CD4-positive, alpha-beta memory T cell (primary cell): ENCODE measurements at regions not wholly inside any gene's neighbourhood (a gene's known extent, or its start where the extent isn't known, plus 50 kb on each side); places are given as distances from the start of the nearest gene placed in this dataset.

ENCODE experiments used
- CTCF ChIA-PET: fragments of 350-600 bp; sonication (Branson Sonifier 250); formaldehyde crosslinking; loops from one replicate; lab custom pipeline; 2021; ENCODE audit warnings: inconsistent platforms; ENCODE audit not compliant: partially characterized antibody; lab: Charles Lee
- POLR2A ChIA-PET: fragments of 350-600 bp; sonication (Branson Sonifier 250); formaldehyde crosslinking; loops from one replicate; lab custom pipeline; 2021; ENCODE audit not compliant: partially characterized antibody; lab: Charles Lee
- DNase-seq, 5 donors: peaks; one replicate each; pipeline versions ENCODE4 v3.0.0 to v3.0.0-alpha.2; 2020 to 2022; ENCODE audit warnings: mixed read lengths in 1 of 5
- H3K27ac ChIP-seq: one replicate; pipeline ENCODE4 v1.7.0; 2013; ENCODE audit warnings: low read depth, low read length
- H3K27me3 ChIP-seq: 2 replicates; pipeline ENCODE4 v1.7.0; 2013; ENCODE audit warnings: mild to moderate bottlenecking, low read length, moderate library complexity; ENCODE audit not compliant: insufficient read depth
- H3K36me3 ChIP-seq: 2 replicates; pipeline ENCODE4 v1.7.0; 2013; ENCODE audit warnings: mild to moderate bottlenecking, low read length, moderate library complexity; ENCODE audit not compliant: insufficient read depth
- H3K4me1 ChIP-seq: 2 replicates; pipeline ENCODE4 v1.7.0; 2013; ENCODE audit warnings: mild to moderate bottlenecking, low read length, moderate library complexity; ENCODE audit not compliant: insufficient read depth
- H3K4me3 ChIP-seq, 2 donors: one replicate each; pipeline ENCODE4 v1.7.0; 2013; ENCODE audit warnings: low read length in 2 of 2, mild to moderate bottlenecking in 1 of 2
- H3K9me3 ChIP-seq, 2 donors: one replicate each; pipeline ENCODE4 v1.7.0; 2013; ENCODE audit warnings: low read length in 2 of 2, control low read depth in 1 of 2; ENCODE audit not compliant: control insufficient read depth in 1 of 2
- H3K27ac Mint-ChIP-seq, 7 donors: one replicate each; pipeline ENCODE4 v1.8.0; 2020 to 2021; ENCODE audit warnings: mixed read lengths in 7 of 7, mild to moderate bottlenecking in 6 of 7, inconsistent platforms in 3 of 7, moderate library complexity in 3 of 7
- H3K27me3 Mint-ChIP-seq, 2 donors: one replicate each; pipeline ENCODE4 v1.8.0; 2020 to 2021; ENCODE audit warnings: mixed read lengths in 2 of 2
- H3K36me3 Mint-ChIP-seq, 2 donors: one replicate each; pipeline ENCODE4 v1.8.0; 2020 to 2021; ENCODE audit warnings: mixed read lengths in 2 of 2, inconsistent platforms in 1 of 2, mild to moderate bottlenecking in 1 of 2
- H3K4me1 Mint-ChIP-seq, 4 donors: one replicate each; pipeline ENCODE4 v1.8.0; 2020 to 2021; ENCODE audit warnings: mixed read lengths in 4 of 4, mild to moderate bottlenecking in 1 of 4
- H3K4me3 Mint-ChIP-seq, 8 donors: one replicate each; pipeline ENCODE4 v1.8.0; 2020 to 2021; ENCODE audit warnings: mixed read lengths in 8 of 8, mild to moderate bottlenecking in 7 of 8, moderate library complexity in 6 of 8, inconsistent platforms in 3 of 8
- H3K9me3 Mint-ChIP-seq, 8 donors: one replicate each; pipeline ENCODE4 v1.8.0; 2020 to 2021; ENCODE audit warnings: mixed read lengths in 8 of 8, mild to moderate bottlenecking in 5 of 8, inconsistent platforms in 3 of 8, moderate library complexity in 1 of 8
- intact Hi-C: fragments of 100-400 bp; cut with micrococcal nuclease; formaldehyde crosslinking; loops from one replicate; pipeline ENCODE4 v1.15.1; 2023

DNA sequence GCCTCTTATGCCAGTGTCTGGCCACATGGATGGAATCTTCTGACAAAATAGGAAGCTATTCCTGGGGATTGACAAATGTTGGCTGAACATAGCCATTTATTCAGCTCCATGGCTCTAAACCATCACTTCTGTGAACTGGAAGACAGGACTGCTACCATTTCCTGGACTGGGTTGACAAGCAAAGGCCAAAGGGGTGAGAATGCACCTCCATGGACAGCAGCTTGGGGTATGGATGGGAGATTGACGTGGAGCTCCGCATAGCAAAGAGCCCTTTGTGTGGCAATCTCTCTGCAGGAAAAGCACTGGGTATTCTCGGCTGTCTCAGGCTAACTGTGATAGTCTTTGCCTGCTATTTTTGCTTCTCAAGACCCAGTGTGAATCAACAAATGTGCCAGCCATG is 223.0 kb upstream of the EGLN3 start:
- no peaks in the 10 kb centered on the region for H3K4me1 Mint-ChIP-seq
- H3K27me3 Mint-ChIP-seq: no peaks in the 10 kb centered on the region
- no peak overlapping the region for H3K4me3 ChIP-seq
- H3K9me3 Mint-ChIP-seq: no peaks in the 10 kb centered on the region
- H3K9me3 ChIP-seq: no peaks in the 10 kb centered on the region
- H3K36me3 ChIP-seq: no peaks in the 10 kb centered on the region
- no peaks in the 10 kb centered on the region for H3K36me3 Mint-ChIP-seq
- no peak overlapping the region for H3K27ac ChIP-seq
- no peaks in the 10 kb centered on the region for H3K27me3 ChIP-seq
- H3K27ac Mint-ChIP-seq: no peak overlapping the region
- intact Hi-C loops: no loop called here
- ChIA-PET POLR2A (no interaction called here), CTCF (interaction anchor here (0.9 to 1.5 kb wide), 3 partner anchors 8 to 334 kb away, joined by 3 to 4 read pairs (median 3); no protein-coding TSS in a partner anchor)
- no peaks in the 10 kb centered on the region for H3K4me1 ChIP-seq
- H3K4me3 Mint-ChIP-seq: no peak overlapping the region
- DNase-seq: no peak

DNA sequence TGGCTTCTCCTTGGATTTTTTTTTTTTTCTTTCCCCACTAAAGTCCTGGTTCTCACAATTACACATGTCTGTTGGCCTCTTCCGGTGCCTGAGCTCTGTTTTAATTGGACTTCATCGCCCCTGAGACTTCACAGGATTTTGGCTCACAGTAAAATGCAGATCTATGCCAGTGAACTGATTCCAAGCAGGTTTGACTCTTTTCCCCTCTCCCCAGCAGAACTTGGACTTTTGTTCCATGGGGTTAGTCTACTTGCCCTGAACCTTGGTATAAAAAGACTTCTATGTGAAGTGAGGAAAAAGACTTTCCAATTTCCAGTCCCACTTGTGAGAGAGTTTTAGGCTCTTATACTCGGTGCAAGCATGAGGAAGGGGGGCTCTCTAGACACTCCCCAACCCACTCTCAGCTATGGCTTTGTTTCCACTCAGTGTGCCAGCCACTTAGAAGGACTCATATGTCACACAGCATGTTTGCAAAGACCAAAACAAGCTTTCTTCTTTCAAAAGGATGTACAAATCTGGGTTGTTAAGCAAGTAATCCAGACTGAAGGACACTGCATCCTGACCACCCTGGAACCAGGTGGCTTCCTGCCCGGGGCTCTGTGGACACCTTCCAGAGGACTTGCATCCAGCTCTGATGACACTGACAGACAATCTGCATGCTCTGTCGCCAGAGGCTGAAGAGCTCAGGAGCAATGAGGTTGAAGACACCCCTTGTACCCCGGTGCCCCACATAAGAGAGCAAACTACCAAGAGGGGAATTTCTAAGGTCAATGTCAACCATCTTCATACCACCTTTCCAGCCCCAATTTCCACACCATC is 221.9 kb upstream of the EGLN3 start:
- H3K27me3 ChIP-seq: no peaks in the 10 kb centered on the region
- no peaks in the 10 kb centered on the region for H3K36me3 ChIP-seq
- H3K9me3 ChIP-seq: no peaks in the 10 kb centered on the region
- no peaks in the 10 kb centered on the region for H3K4me1 Mint-ChIP-seq
- no peak overlapping the region for H3K4me3 Mint-ChIP-seq
- intact Hi-C loops: no loop called here
- no peaks in the 10 kb centered on the region for H3K27me3 Mint-ChIP-seq
- peaks cover 0 to 2% (median 0%) of the 10 kb centered on the region in 8 donors for H3K9me3 Mint-ChIP-seq
- ChIA-PET CTCF (interaction anchor here (1.5 kb wide), 2 partner anchors 113 to 333 kb away, joined by 3 read pairs; no protein-coding TSS in a partner anchor), POLR2A (no interaction called here)
- no peak overlapping the region for H3K27ac Mint-ChIP-seq
- no peak overlapping the region for H3K4me3 ChIP-seq
- DNase-seq: no peak
- H3K27ac ChIP-seq: no peak overlapping the region
- H3K36me3 Mint-ChIP-seq: no peaks in the 10 kb centered on the region
- H3K4me1 ChIP-seq: no peaks in the 10 kb centered on the region

DNA sequence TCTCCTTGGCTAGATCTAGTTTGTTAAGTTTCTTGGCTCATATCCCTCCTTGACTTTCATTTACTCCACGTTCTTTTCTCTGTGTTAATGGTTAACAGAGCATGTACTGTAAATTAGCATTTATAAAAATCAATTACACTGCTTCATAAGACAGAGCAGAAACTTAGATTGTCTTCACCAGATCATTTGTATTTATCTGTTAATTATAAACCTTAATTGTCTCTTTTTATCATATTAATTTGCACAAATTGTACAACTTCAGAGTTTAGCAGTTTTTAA is 221.2 kb upstream of the EGLN3 start:
- H3K36me3 ChIP-seq: no peaks in the 10 kb centered on the region
- Mint-ChIP-seq H3K9me3 (peaks cover 0 to 2% (median 0%) of the 10 kb centered on the region in 8 donors), H3K27ac (no peak overlapping the region), H3K4me1 (no peaks in the 10 kb centered on the region), H3K27me3 (no peaks in the 10 kb centered on the region), H3K36me3 (no peaks in the 10 kb centered on the region), H3K4me3 (no peak overlapping the region)
- H3K27ac ChIP-seq: no peak overlapping the region
- DNase-seq: no peak
- H3K4me1 ChIP-seq: no peaks in the 10 kb centered on the region
- H3K9me3 ChIP-seq: no peaks in the 10 kb centered on the region
- POLR2A ChIA-PET: no interaction called here
- intact Hi-C loops: no loop called here
- no peaks in the 10 kb centered on the region for H3K27me3 ChIP-seq
- CTCF ChIA-PET: no interaction called here
- H3K4me3 ChIP-seq: no peak overlapping the region

DNA sequence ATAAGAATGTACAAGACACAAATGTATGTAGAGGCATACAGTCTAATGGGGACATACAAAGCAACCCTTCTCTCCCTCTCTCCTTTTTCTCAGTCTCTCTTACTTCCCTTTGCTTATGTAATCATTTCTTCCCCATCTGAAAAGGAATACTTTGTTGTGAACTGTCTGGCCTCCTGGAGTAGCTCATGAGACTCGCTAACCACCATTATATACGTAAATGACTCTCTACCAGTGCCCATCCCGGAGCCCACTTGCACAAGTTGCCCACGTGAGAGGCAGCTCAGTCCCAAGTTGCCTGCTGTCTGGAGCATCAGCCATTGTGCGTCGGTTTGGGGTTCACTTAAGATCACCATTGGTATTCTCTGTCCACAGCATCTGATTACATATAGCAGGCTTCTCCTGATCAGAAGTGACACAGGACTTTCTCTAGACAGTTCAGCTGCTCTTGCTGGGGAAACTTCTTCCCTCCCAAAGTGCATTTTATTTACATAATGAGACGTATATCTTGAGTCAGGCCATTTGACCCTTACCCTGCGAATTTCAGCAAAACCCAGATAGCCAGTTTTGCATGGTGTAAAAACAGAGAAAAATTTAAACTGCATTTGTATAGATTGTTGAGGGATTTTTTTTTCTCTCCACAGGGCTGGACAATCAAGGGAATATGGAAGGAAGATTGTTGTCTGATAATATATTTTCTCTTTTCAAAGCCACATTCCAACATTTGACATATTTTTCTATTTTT is 220.7 kb upstream of the EGLN3 start:
- no peak for DNase-seq
- Histone ChIP-seq H3K27ac (no peak overlapping the region), H3K36me3 (no peaks in the 10 kb centered on the region), H3K4me3 (no peak overlapping the region), H3K27me3 (no peaks in the 10 kb centered on the region), H3K4me1 (no peaks in the 10 kb centered on the region), H3K9me3 (no peaks in the 10 kb centered on the region)
- intact Hi-C loops: no loop called here
- POLR2A ChIA-PET: no interaction called here
- Mint-ChIP-seq H3K9me3 (peaks cover 0 to 2% (median 0%) of the 10 kb centered on the region in 8 donors), H3K4me3 (no peak overlapping the region), H3K36me3 (no peaks in the 10 kb centered on the region), H3K27ac (no peak overlapping the region), H3K27me3 (no peaks in the 10 kb centered on the region), H3K4me1 (no peaks in the 10 kb centered on the region)
- CTCF ChIA-PET: no interaction called here

DNA sequence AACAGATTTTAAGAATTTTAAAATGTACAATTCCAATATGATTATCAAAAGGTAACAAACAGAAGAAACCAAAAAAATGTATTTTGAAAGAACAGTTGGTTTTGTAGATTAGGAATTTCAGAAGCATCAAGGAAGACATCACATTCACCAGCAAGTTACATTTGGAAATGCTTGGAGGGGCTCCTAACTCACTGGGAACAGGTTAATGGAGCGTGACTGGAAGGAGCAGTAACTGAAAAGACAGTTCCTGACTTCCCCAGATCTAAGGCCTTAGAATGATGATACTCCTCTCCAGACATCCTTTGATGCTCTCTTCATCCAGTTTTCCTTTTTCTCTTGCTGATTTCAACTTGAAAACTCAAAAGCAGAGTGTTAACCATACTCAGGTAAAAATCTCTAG is 220.0 kb upstream of the EGLN3 start:
- Histone ChIP-seq H3K4me1 (no peaks in the 10 kb centered on the region), H3K4me3 (no peak overlapping the region), H3K27ac (no peak overlapping the region), H3K27me3 (no peaks in the 10 kb centered on the region), H3K36me3 (no peaks in the 10 kb centered on the region), H3K9me3 (no peaks in the 10 kb centered on the region)
- POLR2A ChIA-PET: no interaction called here
- Mint-ChIP-seq H3K27me3 (no peaks in the 10 kb centered on the region), H3K4me1 (peaks cover 0 to 6% (median 1%) of the 10 kb centered on the region in 4 donors), H3K4me3 (no peak overlapping the region), H3K27ac (no peak overlapping the region), H3K9me3 (peaks cover 0 to 2% (median 0%) of the 10 kb centered on the region in 8 donors), H3K36me3 (no peaks in the 10 kb centered on the region)
- intact Hi-C loops: no loop called here
- no peak for DNase-seq
- CTCF ChIA-PET: no interaction called here

DNA sequence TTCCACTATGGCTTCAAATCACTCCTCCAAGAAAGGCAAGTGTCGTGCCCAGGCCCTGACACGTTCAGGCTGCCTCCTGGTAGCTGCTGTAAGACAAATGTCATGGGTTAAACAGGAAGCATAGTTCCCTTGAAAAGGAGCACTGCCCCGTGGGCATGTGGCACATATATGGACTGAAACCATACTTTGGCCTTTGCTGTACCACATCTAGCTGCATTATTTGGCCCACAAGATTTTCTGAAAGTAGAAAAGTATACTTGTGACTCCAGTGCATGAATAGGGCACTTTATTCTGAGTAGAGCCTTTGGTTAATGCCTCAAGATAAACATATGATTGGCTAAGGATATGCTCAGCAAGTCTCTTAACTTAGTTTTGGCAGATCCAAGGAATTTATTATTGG is 218.7 kb upstream of the EGLN3 start:
- H3K9me3 Mint-ChIP-seq: peaks cover 0 to 2% (median 0%) of the 10 kb centered on the region in 8 donors
- H3K4me3 Mint-ChIP-seq: no peak overlapping the region
- no peaks in the 10 kb centered on the region for H3K27me3 ChIP-seq
- DNase-seq: no peak
- no peaks in the 10 kb centered on the region for H3K9me3 ChIP-seq
- H3K4me1 ChIP-seq: no peaks in the 10 kb centered on the region
- CTCF ChIA-PET: no interaction called here
- H3K27ac Mint-ChIP-seq: no peak overlapping the region
- H3K4me3 ChIP-seq: no peak overlapping the region
- intact Hi-C loops: no loop called here
- peaks cover 0 to 10% (median 1%) of the 10 kb centered on the region in 4 donors for H3K4me1 Mint-ChIP-seq
- no peaks in the 10 kb centered on the region for H3K27me3 Mint-ChIP-seq
- no peaks in the 10 kb centered on the region for H3K36me3 ChIP-seq
- H3K36me3 Mint-ChIP-seq: no peaks in the 10 kb centered on the region
- no peak overlapping the region for H3K27ac ChIP-seq
- POLR2A ChIA-PET: no interaction called here

DNA sequence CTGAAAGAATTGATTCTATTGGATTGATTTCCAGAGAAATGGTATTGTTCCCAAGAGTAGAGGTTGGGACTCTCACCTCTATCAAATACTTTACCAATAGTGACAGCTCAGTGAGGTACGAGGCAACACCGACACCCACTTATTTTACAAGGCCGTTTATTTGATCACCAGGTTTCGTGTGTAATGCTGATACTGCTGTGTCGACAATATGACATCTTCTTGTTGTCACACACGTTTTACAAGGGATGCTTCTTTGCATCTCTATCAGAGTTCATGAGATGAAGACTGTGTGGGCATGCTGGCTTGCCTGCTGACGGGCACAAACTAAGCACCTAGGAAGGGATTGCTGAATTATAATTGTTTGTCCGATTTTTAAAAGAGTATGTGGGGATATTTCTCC is 217.8 kb upstream of the EGLN3 start:
- Mint-ChIP-seq H3K36me3 (no peaks in the 10 kb centered on the region), H3K4me3 (no peak overlapping the region), H3K27ac (no peak overlapping the region), H3K27me3 (no peaks in the 10 kb centered on the region), H3K4me1 (peaks cover 0 to 10% (median 2%) of the 10 kb centered on the region in 4 donors), H3K9me3 (peaks cover 0 to 2% (median 0%) of the 10 kb centered on the region in 8 donors)
- Histone ChIP-seq H3K27ac (no peak overlapping the region), H3K4me3 (no peak overlapping the region), H3K4me1 (no peaks in the 10 kb centered on the region), H3K36me3 (no peaks in the 10 kb centered on the region), H3K9me3 (no peaks in the 10 kb centered on the region), H3K27me3 (no peaks in the 10 kb centered on the region)
- ChIA-PET POLR2A (no interaction called here), CTCF (no interaction called here)
- intact Hi-C loops: no loop called here
- DNase-seq: no peak
